Glutamatergic neuron (in vitro differentiated cells): ENCODE measurements at regions not wholly inside any gene's neighbourhood (a gene's known extent, or its start where the extent isn't known, plus 50 kb on each side); places are given as distances from the start of the nearest gene placed in this dataset.

Source experiments
- DNase-seq: peaks from one replicate; pipeline ENCODE4 v3.0.0; 2022
- H3K27ac Mint-ChIP-seq: one replicate; pipeline ENCODE4 v1.8.0; 2020; ENCODE audit warnings: mild to moderate bottlenecking, mixed read lengths, inconsistent platforms; ENCODE audit not compliant: unreplicated experiment
- H3K27me3 Mint-ChIP-seq: one replicate; pipeline ENCODE4 v1.8.0; 2020; ENCODE audit warnings: mild to moderate bottlenecking, moderate library complexity, mixed read lengths, inconsistent platforms; ENCODE audit not compliant: unreplicated experiment
- H3K36me3 Mint-ChIP-seq: one replicate; pipeline ENCODE4 v1.8.0; 2020; ENCODE audit warnings: mild to moderate bottlenecking, mixed read lengths, inconsistent platforms; ENCODE audit not compliant: unreplicated experiment
- H3K4me1 Mint-ChIP-seq: one replicate; pipeline ENCODE4 v1.8.0; 2020; ENCODE audit warnings: mild to moderate bottlenecking, low read depth, mixed read lengths, inconsistent platforms; ENCODE audit not compliant: unreplicated experiment
- H3K4me3 Mint-ChIP-seq: one replicate; pipeline ENCODE4 v1.8.0; 2020; ENCODE audit warnings: mild to moderate bottlenecking, mixed read lengths, inconsistent platforms; ENCODE audit not compliant: unreplicated experiment
- H3K9me3 Mint-ChIP-seq: one replicate; pipeline ENCODE4 v1.8.0; 2020; ENCODE audit warnings: mild to moderate bottlenecking, moderate library complexity, mixed read lengths, inconsistent platforms; ENCODE audit not compliant: unreplicated experiment
- CTCF ChIP-seq: fragments of 200-600 bp; sonication (generic); IDR thresholded peaks from one replicate; pipeline ENCODE4 v1.5.0; 2021; ENCODE audit not compliant: partially characterized antibody, unreplicated experiment

GRCh38 chr4:175281894-175282293 lies 363.7 kb downstream of the ADAM29 start:
- Mint-ChIP-seq H3K9me3 (no peaks in the 10 kb centered on the region), H3K27ac (no peak overlapping the region), H3K4me1 (peaks cover 3% of the 10 kb centered on the region), H3K36me3 (no peaks in the 10 kb centered on the region), H3K27me3 (peaks cover 3% of the 10 kb centered on the region), H3K4me3 (no peak overlapping the region)
- no peak for TF ChIP-seq CTCF
- no peak for DNase-seq

DNA sequence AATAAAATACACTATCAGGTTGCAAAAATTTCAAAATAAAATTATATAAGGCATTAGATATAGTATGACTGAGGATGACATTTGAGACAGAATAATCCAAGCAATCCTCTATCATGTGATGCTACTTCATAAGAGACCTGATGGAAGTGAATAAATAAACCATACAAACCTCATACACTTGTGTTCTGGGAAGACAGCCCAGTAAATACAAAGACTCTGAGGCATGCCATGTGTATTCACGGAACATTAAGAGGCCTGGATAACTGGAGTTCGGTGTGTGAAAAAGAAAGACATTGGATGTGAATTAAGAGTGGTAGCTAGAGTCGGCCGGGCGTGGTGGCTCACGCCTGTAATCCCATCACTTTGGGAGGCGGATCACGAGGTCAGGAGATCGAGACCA lies 364.2 kb downstream of the ADAM29 start:
- Mint-ChIP-seq H3K27ac (no peak overlapping the region), H3K4me3 (no peak overlapping the region), H3K36me3 (no peaks in the 10 kb centered on the region), H3K27me3 (peaks cover 3% of the 10 kb centered on the region), H3K4me1 (peaks cover 2% of the 10 kb centered on the region), H3K9me3 (no peaks in the 10 kb centered on the region)
- DNase-seq, result no peak
- TF ChIP-seq CTCF, result no peak

DNA sequence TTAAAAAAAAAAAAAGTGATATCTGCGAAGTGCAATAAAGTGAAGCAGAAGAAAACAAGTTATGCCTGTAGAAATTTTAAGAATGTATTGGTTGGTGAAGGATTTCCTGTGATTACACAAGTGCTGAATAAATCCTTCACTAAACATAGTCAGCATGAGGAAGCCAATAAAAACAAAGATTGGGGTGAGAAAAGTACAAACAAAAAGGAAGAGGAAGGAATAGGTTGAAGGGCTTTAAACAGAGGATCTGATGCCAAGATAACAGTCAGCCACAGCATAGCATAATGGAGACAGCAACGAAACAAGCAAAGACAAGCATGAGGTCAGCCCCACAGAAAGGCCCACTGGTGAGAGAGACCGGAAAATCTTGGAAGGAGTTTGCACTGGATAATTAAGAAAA lies 372.2 kb downstream of the ADAM29 start:
- Mint-ChIP-seq H3K9me3 (no peaks in the 10 kb centered on the region), H3K4me1 (no peaks in the 10 kb centered on the region), H3K4me3 (no peak overlapping the region), H3K36me3 (no peaks in the 10 kb centered on the region), H3K27me3 (no peaks in the 10 kb centered on the region), H3K27ac (no peak overlapping the region)
- DNase-seq, result no peak
- TF ChIP-seq CTCF, result no peak

GRCh38 chr4:175297965-175298565 lies 379.9 kb downstream of the ADAM29 start:
- Mint-ChIP-seq H3K9me3 (no peaks in the 10 kb centered on the region), H3K4me1 (no peaks in the 10 kb centered on the region), H3K36me3 (no peaks in the 10 kb centered on the region), H3K27ac (no peak overlapping the region), H3K4me3 (no peak overlapping the region), H3K27me3 (peaks cover 3% of the 10 kb centered on the region)
- no peak for TF ChIP-seq CTCF
- no peak for DNase-seq

- no peak overlapping the region for H3K27ac Mint-ChIP-seq
- no peak for DNase-seq
- H3K4me1 Mint-ChIP-seq, result peaks cover 6% of the 10 kb centered on the region
- peaks cover 1% of the 10 kb centered on the region for H3K27me3 Mint-ChIP-seq
- no peak overlapping the region for H3K4me3 Mint-ChIP-seq
- no peaks in the 10 kb centered on the region for H3K36me3 Mint-ChIP-seq
- no peak for TF ChIP-seq CTCF
- no peaks in the 10 kb centered on the region for H3K9me3 Mint-ChIP-seq
Measured at GRCh38 chr4:175306436-175306835, 388.3 kb downstream of the ADAM29 start.
